Sciatic nerve (tissue), 2 donors: ENCODE measurements at regions not wholly inside any gene's neighbourhood (a gene's known extent, or its start where the extent isn't known, plus 50 kb on each side); places are given as distances from the start of the nearest gene placed in this dataset.
A peak's percentile ranks its signal among the peaks of the same experiment; 100 is the strongest.
"Not testable (repeated sequence)": the region's sequence is repeated elsewhere in the genome, so short reads cannot be mapped to it uniquely, and the experiment has no call there.

ENCODE experiments used
- ATAC-seq: fragments of 200-7000 bp; cut with Tn5 transposase; one replicate; pipeline ENCODE4 v1.9.1; 2020; ENCODE audit warnings: mild to moderate bottlenecking, moderate library complexity
- DNase-seq: peaks from one replicate; pipeline ENCODE4 v3.0.0-alpha.2; 2020; ENCODE audit warnings: low spot score
- intact Hi-C: fragments of 100-400 bp; cut with DNase I; formaldehyde crosslinking; loops from one replicate; pipeline ENCODE4 v1.14.2; 2022
- donor health status: DM: no; HTN: no; CAD: no.
- donor health status: DM: no; HTN: no; CAD: no.

GRCh38 chr17:52597452-52598215, 439.1 kb upstream of the CA10 start:
- intact Hi-C loops, ATAC-seq, DNase-seq: not testable (repeated sequence)

GRCh38 chr17:52594516-52594915, 436.0 kb upstream of the CA10 start:
- intact Hi-C loops: no loop called here
- DNase-seq (no peak), ATAC-seq (no peak)

GRCh38 chr17:52546990-52547389, 388.5 kb upstream of the CA10 start:
- intact Hi-C loops: no loop called here
- DNase-seq (no peak), ATAC-seq (peak; percentile 97)

GRCh38 chr17:52546493-52546892, 388.0 kb upstream of the CA10 start:
- ATAC-seq (peak; percentile 59), DNase-seq (no peak)
- intact Hi-C loops: no loop called here

- ATAC-seq: no peak
- intact Hi-C loops: no loop called here
- no peak for DNase-seq
Measured at GRCh38 chr17:52537421-52537820, 378.9 kb upstream of the CA10 start.

- ATAC-seq (peak; percentile 99), DNase-seq (peak; percentile 60)
- intact Hi-C loops: no loop called here
Measured at GRCh38 chr17:52536489-52536888, 378.0 kb upstream of the CA10 start.

GRCh38 chr17:52532373-52532772, 373.9 kb upstream of the CA10 start:
- intact Hi-C loops: no loop called here
- no peak for DNase-seq

GRCh38 chr17:52524096-52524637, 365.7 kb upstream of the CA10 start:
- DNase-seq (no peak), ATAC-seq (no peak)
- intact Hi-C loops: no loop called here

More at GRCh38 chr17:52532373-52532772, 373.9 kb upstream of the CA10 start:
- no peak for ATAC-seq

- no peak for ATAC-seq
- no peak for DNase-seq
- intact Hi-C loops: no loop called here
Measured at GRCh38 chr17:52517176-52517575, 358.7 kb upstream of the CA10 start.

GRCh38 chr17:52515927-52516326, 357.4 kb upstream of the CA10 start:
- ATAC-seq: no peak
- DNase-seq: no peak
- intact Hi-C loops: no loop called here

GRCh38 chr17:52505601-52506000, 347.1 kb upstream of the CA10 start:
- DNase-seq: no peak
- intact Hi-C loops: no loop called here
- no peak for ATAC-seq

GRCh38 chr17:52504081-52504480, 345.6 kb upstream of the CA10 start:
- intact Hi-C loops: no loop called here
- DNase-seq (no peak), ATAC-seq (no peak)

- ATAC-seq (no peak), DNase-seq (no peak)
- intact Hi-C loops: no loop called here
Measured at GRCh38 chr17:52495646-52496045, 337.1 kb upstream of the CA10 start.

- no peak for DNase-seq
- intact Hi-C loops: no loop called here
- ATAC-seq: no peak
Measured at GRCh38 chr17:52482271-52482670, 323.8 kb upstream of the CA10 start.

- intact Hi-C loops: no loop called here
- ATAC-seq: no peak
- no peak for DNase-seq
Measured at GRCh38 chr17:52477824-52478699, 319.5 kb upstream of the CA10 start.

- ATAC-seq: no peak
- intact Hi-C loops: no loop called here
Measured at GRCh38 chr17:52476638-52477313, 318.3 kb upstream of the CA10 start.

GRCh38 chr17:52470553-52470952, 312.0 kb upstream of the CA10 start:
- DNase-seq: no peak
- no peak for ATAC-seq
- intact Hi-C loops: no loop called here

More at GRCh38 chr17:52476638-52477313, 318.3 kb upstream of the CA10 start:
- no peak for DNase-seq

GRCh38 chr17:52465407-52465806, 306.9 kb upstream of the CA10 start:
- intact Hi-C loops: no loop called here
- ATAC-seq (no peak), DNase-seq (no peak)

- DNase-seq: no peak
- ATAC-seq: no peak
- intact Hi-C loops: no loop called here
Measured at GRCh38 chr17:52451294-52451861, 292.9 kb upstream of the CA10 start.
